A673 (cell line): ENCODE measurements at regions not wholly inside any gene's neighbourhood (a gene's known extent, or its start where the extent isn't known, plus 50 kb on each side); places are given as distances from the start of the nearest gene placed in this dataset.

ENCODE experiments used
- BruUV-seq: library from RNA; stranded (reverse); fragments of 400-500 nt; replicated peaks from 2 replicates; lab custom pipeline; 2021; lab: Mats Ljungman, UMichigan
- CTCF ChIA-PET: fragments of 300-600 bp; sonication (Branson Sonifier 250); formaldehyde crosslinking; loops from one replicate; lab custom pipeline; 2022; ENCODE audit warnings: antibody characterized with exemption; lab: Charles Lee
- POLR2A ChIA-PET: fragments of 300-600 bp; sonication (Branson Sonifier 250); formaldehyde crosslinking; loops from one replicate; lab custom pipeline; 2022; ENCODE audit warnings: antibody characterized with exemption; ENCODE audit not compliant: low non-redundant PET; lab: Charles Lee
- DNase-seq: peaks from one replicate; pipeline ENCODE4 v3.0.0-alpha.2; 2015; ENCODE audit warnings: low spot score
- H3K27ac ChIP-seq: fragments of 200-600 bp; sonication (generic); 2 replicates; pipeline ENCODE4 v1.5.1; 2016; ENCODE audit warnings: mixed run types, low read depth, mild to moderate bottlenecking, mixed read lengths, antibody characterized with exemption, low read length; ENCODE audit not compliant: poor library complexity, severe bottlenecking
- H3K27me3 ChIP-seq: fragments of 200-600 bp; sonication (generic); replicated peaks from 2 replicates; pipeline ENCODE4 v1.6.1; 2017; ENCODE audit warnings: mixed run types, low read depth, mild to moderate bottlenecking, mixed read lengths, antibody characterized with exemption, low read length; ENCODE audit not compliant: insufficient read depth, poor library complexity
- H3K36me3 ChIP-seq: fragments of 200-600 bp; sonication (generic); 2 replicates; pipeline ENCODE4 v1.6.1; 2016; ENCODE audit warnings: mixed run types, mild to moderate bottlenecking, mixed read lengths, antibody characterized with exemption, low read length; ENCODE audit not compliant: insufficient read depth, poor library complexity, severe bottlenecking
- H3K4me1 ChIP-seq: fragments of 200-600 bp; sonication (generic); 2 replicates; pipeline ENCODE4 v1.6.1; 2017; ENCODE audit warnings: mixed run types, mild to moderate bottlenecking, mixed read lengths, antibody characterized with exemption, low read length; ENCODE audit not compliant: insufficient read depth, poor library complexity, severe bottlenecking
- H3K4me3 ChIP-seq: fragments of 200-600 bp; sonication (generic); 2 replicates; pipeline ENCODE4 v1.5.1; 2016; ENCODE audit warnings: low read depth, mixed run types, mild to moderate bottlenecking, mixed read lengths, low read length; ENCODE audit not compliant: poor library complexity, severe bottlenecking
- H3K9me3 ChIP-seq: fragments of 200-600 bp; sonication (generic); 2 replicates; pipeline ENCODE4 v1.6.1; 2016; ENCODE audit warnings: mixed run types, low read depth, mild to moderate bottlenecking, mixed read lengths, antibody characterized with exemption, low read length; ENCODE audit not compliant: poor library complexity, severe bottlenecking
- CTCF ChIP-seq: fragments of 300-800, 200-600 bp; sonication (generic); conservative IDR thresholded peaks from 2 replicates; pipeline ENCODE4 v1.5.1; 2017; ENCODE audit warnings: low read depth, mild to moderate bottlenecking, antibody characterized with exemption, low read length, moderate library complexity, mixed read lengths
- EZH2 ChIP-seq: fragments of 200-600 bp; sonication (generic); IDR thresholded peaks from 2 replicates; pipeline ENCODE4 v1.6.1; 2017; ENCODE audit warnings: borderline replicate concordance, low read depth, mild to moderate bottlenecking, mixed read lengths, antibody characterized with exemption, low read length; ENCODE audit not compliant: poor library complexity, severe bottlenecking
- intact Hi-C: fragments of 100-400 bp; cut with micrococcal nuclease; formaldehyde crosslinking; loops from one replicate; pipeline ENCODE4 v1.10.0; 2022; ENCODE audit not compliant: unreplicated experiment

- no peak for DNase-seq
- intact Hi-C loops = loop anchor here (5.0 to 10.0 kb wide), 4 partner anchors 102 to 385 kb away; partner anchors contain the start of gene SAMD5
- Histone ChIP-seq H3K9me3 (no peaks in the 10 kb centered on the region), H3K27ac (no peak overlapping the region), H3K4me3 (no peak overlapping the region), H3K36me3 (no peaks in the 10 kb centered on the region), H3K4me1 (peaks cover 32% of the 10 kb centered on the region), H3K27me3 (no peaks in the 10 kb centered on the region)
- ChIA-PET CTCF (no interaction called here), POLR2A (no interaction called here)
- BruUV-seq = no TSS peak
- TF ChIP-seq EZH2 (no peak), CTCF (no peak)
Measured at GRCh38 chr6:147779624-147780023, 271.1 kb downstream of the SAMD5 start.

GRCh38 chr6:147782302-147782701 is 273.8 kb downstream of the SAMD5 start:
- Histone ChIP-seq H3K27me3 (no peaks in the 10 kb centered on the region), H3K4me3 (no peak overlapping the region), H3K4me1 (peaks cover 53% of the 10 kb centered on the region), H3K36me3 (no peaks in the 10 kb centered on the region), H3K9me3 (no peaks in the 10 kb centered on the region), H3K27ac (peak overlapping the region; percentile 38)
- no TSS peak for BruUV-seq
- peak; percentile 93 for DNase-seq
- TF ChIP-seq CTCF (no peak), EZH2 (no peak)
- intact Hi-C loops = loop anchor here (5.0 to 10.0 kb wide), 4 partner anchors 105 to 382 kb away; partner anchors contain the start of gene SAMD5
- ChIA-PET CTCF (no interaction called here), POLR2A (no interaction called here)

- TF ChIP-seq EZH2 (no peak), CTCF (no peak)
- Histone ChIP-seq H3K36me3 (no peaks in the 10 kb centered on the region), H3K4me3 (no peak overlapping the region), H3K4me1 (peaks cover 59% of the 10 kb centered on the region), H3K27me3 (no peaks in the 10 kb centered on the region), H3K27ac (no peak overlapping the region), H3K9me3 (no peaks in the 10 kb centered on the region)
- no peak for DNase-seq
- no TSS peak for BruUV-seq
- ChIA-PET CTCF (no interaction called here), POLR2A (no interaction called here)
- intact Hi-C loops = loop anchor here (5.0 to 10.0 kb wide), 4 partner anchors 107 to 380 kb away; partner anchors contain the start of gene SAMD5
Measured at GRCh38 chr6:147784371-147784770, 275.9 kb downstream of the SAMD5 start.
